CD4-positive, alpha-beta T cell treated with Interleukin-21 for 1 hour (primary cell): ENCODE measurements at regions not wholly inside any gene's neighbourhood (a gene's known extent, or its start where the extent isn't known, plus 50 kb on each side); places are given as distances from the start of the nearest gene placed in this dataset.

Experiments
- DNase-seq: peaks from one replicate; pipeline ENCODE4 v3.0.0-alpha.2; 2020

GRCh38 chr17:70230850-70231640 is 61.7 kb downstream of the KCNJ2 start:
- no peak for DNase-seq

- no peak for DNase-seq
Measured at GRCh38 chr17:70232466-70232865, 63.1 kb downstream of the KCNJ2 start.

GRCh38 chr17:70235252-70235651 is 65.9 kb downstream of the KCNJ2 start:
- no peak for DNase-seq

GRCh38 chr17:70238228-70238627 is 68.9 kb downstream of the KCNJ2 start:
- DNase-seq = no peak

GRCh38 chr17:70238646-70239045 is 69.3 kb downstream of the KCNJ2 start:
- DNase-seq = no peak

- no peak for DNase-seq
Measured at GRCh38 chr17:70239391-70239826, 70.1 kb downstream of the KCNJ2 start.

- no peak for DNase-seq
Measured at GRCh38 chr17:70241071-70241470, 71.7 kb downstream of the KCNJ2 start.

GRCh38 chr17:70242781-70243437 is 73.6 kb downstream of the KCNJ2 start:
- DNase-seq = no peak

- no peak for DNase-seq
Measured at GRCh38 chr17:70251706-70252105, 82.4 kb downstream of the KCNJ2 start.

GRCh38 chr17:70254735-70255460 is 85.6 kb downstream of the KCNJ2 start:
- no peak for DNase-seq

GRCh38 chr17:70256751-70257150 is 87.4 kb downstream of the KCNJ2 start:
- DNase-seq = no peak

GRCh38 chr17:70258465-70258864 is 89.1 kb downstream of the KCNJ2 start:
- no peak for DNase-seq

- DNase-seq = no peak
Measured at GRCh38 chr17:70259400-70259799, 90.1 kb downstream of the KCNJ2 start.

- DNase-seq = no peak
Measured at GRCh38 chr17:70261170-70261569, 91.8 kb downstream of the KCNJ2 start.

GRCh38 chr17:70265471-70265870 is 96.1 kb downstream of the KCNJ2 start:
- no peak for DNase-seq

GRCh38 chr17:70266394-70266793 is 97.1 kb downstream of the KCNJ2 start:
- DNase-seq = no peak

- DNase-seq = no peak
Measured at GRCh38 chr17:70268383-70268782, 99.1 kb downstream of the KCNJ2 start.

GRCh38 chr17:70270554-70270953 is 101.2 kb downstream of the KCNJ2 start:
- DNase-seq = no peak

GRCh38 chr17:70271200-70271599 is 101.9 kb downstream of the KCNJ2 start:
- no peak for DNase-seq

GRCh38 chr17:70271672-70272071 is 102.3 kb downstream of the KCNJ2 start:
- no peak for DNase-seq

GRCh38 chr17:70274255-70274654 is 104.9 kb downstream of the KCNJ2 start:
- DNase-seq = no peak

- no peak for DNase-seq
Measured at GRCh38 chr17:70276906-70277305, 107.6 kb downstream of the KCNJ2 start.

GRCh38 chr17:70278844-70279462 is 109.6 kb downstream of the KCNJ2 start:
- no peak for DNase-seq
